ENCODE measurements at regions not wholly inside any gene's neighbourhood (a gene's known extent, or its start where the extent isn't known, plus 50 kb on each side); places are given as distances from the start of the nearest gene placed in this dataset.
"Not testable (repeated sequence)": the region's sequence is repeated elsewhere in the genome, so short reads cannot be mapped to it uniquely, and the experiment has no call there.

GRCh38 chr6:111944541-111944940 is 71.3 kb upstream of the FYN start:
- no TSS peak for BruUV-seq (replicated peaks)
- no peak for TF ChIP-seq CTCF (IDR thresholded peaks at IDR 0.05; ENCODE audit: unreplicated experiment)
- intact Hi-C loops (cut with micrococcal nuclease; ENCODE audit: unreplicated experiment), result no loop called here
- H3K27me3 Mint-ChIP-seq (ENCODE audit: unreplicated experiment), result peaks cover 2% of the 10 kb centered on the region
- CTCF ChIA-PET, result no interaction called here
- no peaks in the 10 kb centered on the region for H3K4me1 Mint-ChIP-seq (ENCODE audit: low read depth, unreplicated experiment)
- H3K27ac Mint-ChIP-seq (ENCODE audit: unreplicated experiment), result no peak overlapping the region
- H3K4me3 Mint-ChIP-seq (ENCODE audit: low read depth, unreplicated experiment), result no peak overlapping the region
- H3K36me3 Mint-ChIP-seq (ENCODE audit: insufficient read depth, unreplicated experiment), result no peaks in the 10 kb centered on the region
- H3K9me3 Mint-ChIP-seq (ENCODE audit: low read depth, unreplicated experiment), result peaks cover 2% of the 10 kb centered on the region
- DNase-seq, result no peak

GRCh38 chr6:111949546-111949945 is 76.3 kb upstream of the FYN start:
- no peak for TF ChIP-seq CTCF (IDR thresholded peaks at IDR 0.05; ENCODE audit: unreplicated experiment)
- BruUV-seq (replicated peaks), result no TSS peak
- Mint-ChIP-seq H3K9me3 (ENCODE audit: low read depth, unreplicated experiment) (no peaks in the 10 kb centered on the region), H3K36me3 (ENCODE audit: insufficient read depth, unreplicated experiment) (no peaks in the 10 kb centered on the region), H3K4me1 (ENCODE audit: low read depth, unreplicated experiment) (no peaks in the 10 kb centered on the region), H3K27me3 (ENCODE audit: unreplicated experiment) (peaks cover 14% of the 10 kb centered on the region), H3K27ac (ENCODE audit: unreplicated experiment) (no peak overlapping the region), H3K4me3 (ENCODE audit: low read depth, unreplicated experiment) (no peak overlapping the region)
- CTCF ChIA-PET, result no interaction called here
- intact Hi-C loops (cut with micrococcal nuclease; ENCODE audit: unreplicated experiment), result no loop called here
- DNase-seq, result no peak

GRCh38 chr6:111949984-111950383 is 76.7 kb upstream of the FYN start:
- H3K27ac Mint-ChIP-seq (ENCODE audit: unreplicated experiment); BruUV-seq (replicated peaks); H3K4me3 Mint-ChIP-seq (ENCODE audit: low read depth, unreplicated experiment); H3K4me1 Mint-ChIP-seq (ENCODE audit: low read depth, unreplicated experiment); CTCF ChIA-PET; intact Hi-C loops (cut with micrococcal nuclease; ENCODE audit: unreplicated experiment); H3K9me3 Mint-ChIP-seq (ENCODE audit: low read depth, unreplicated experiment); H3K36me3 Mint-ChIP-seq (ENCODE audit: insufficient read depth, unreplicated experiment); DNase-seq: not testable (repeated sequence)
- H3K27me3 Mint-ChIP-seq (ENCODE audit: unreplicated experiment), result peaks cover 14% of the 10 kb centered on the region

GRCh38 chr6:111950661-111951496 is 77.6 kb upstream of the FYN start:
- intact Hi-C loops (cut with micrococcal nuclease; ENCODE audit: unreplicated experiment), result no loop called here
- Mint-ChIP-seq H3K27ac (ENCODE audit: unreplicated experiment) (no peak overlapping the region), H3K4me3 (ENCODE audit: low read depth, unreplicated experiment) (no peak overlapping the region), H3K4me1 (ENCODE audit: low read depth, unreplicated experiment) (no peaks in the 10 kb centered on the region), H3K27me3 (ENCODE audit: unreplicated experiment) (peaks cover 14% of the 10 kb centered on the region), H3K9me3 (ENCODE audit: low read depth, unreplicated experiment) (no peaks in the 10 kb centered on the region), H3K36me3 (ENCODE audit: insufficient read depth, unreplicated experiment) (no peaks in the 10 kb centered on the region)
- no TSS peak for BruUV-seq (replicated peaks)
- CTCF ChIA-PET, result no interaction called here
- no peak for DNase-seq
- TF ChIP-seq CTCF (IDR thresholded peaks at IDR 0.05; ENCODE audit: unreplicated experiment), result no peak

- no peaks in the 10 kb centered on the region for H3K36me3 Mint-ChIP-seq (ENCODE audit: insufficient read depth, unreplicated experiment)
- H3K4me3 Mint-ChIP-seq (ENCODE audit: low read depth, unreplicated experiment), result no peak overlapping the region
- no peaks in the 10 kb centered on the region for H3K4me1 Mint-ChIP-seq (ENCODE audit: low read depth, unreplicated experiment)
- intact Hi-C loops (cut with micrococcal nuclease; ENCODE audit: unreplicated experiment), result no loop called here
- peaks cover 14% of the 10 kb centered on the region for H3K27me3 Mint-ChIP-seq (ENCODE audit: unreplicated experiment)
- H3K27ac Mint-ChIP-seq (ENCODE audit: unreplicated experiment), result no peak overlapping the region
- H3K9me3 Mint-ChIP-seq (ENCODE audit: low read depth, unreplicated experiment), result no peaks in the 10 kb centered on the region
- TF ChIP-seq CTCF (IDR thresholded peaks at IDR 0.05; ENCODE audit: unreplicated experiment), result no peak
- BruUV-seq (replicated peaks), result no TSS peak
- DNase-seq, result no peak
- CTCF ChIA-PET, result no interaction called here
Observed at GRCh38 chr6:111951497-111952085, 78.3 kb upstream of the FYN start.

All from Calu3 (cell line).